Left ventricle myocardium inferior (tissue), 1 donor: ENCODE measurements at regions not wholly inside any gene's neighbourhood (a gene's known extent, or its start where the extent isn't known, plus 50 kb on each side); places are given as distances from the start of the nearest gene placed in this dataset.
A peak's percentile ranks its signal among the peaks of the same experiment; 100 is the strongest.
"Not testable (repeated sequence)": the region's sequence is repeated elsewhere in the genome, so short reads cannot be mapped to it uniquely, and the experiment has no call there.

Experiments used
- DNase-seq: peaks from one replicate; pipeline ENCODE4 v3.0.0-alpha.2; 2020
- H3K27ac ChIP-seq: fragments of 200-600 bp; replicated peaks from 2 replicates; pipeline ENCODE4 v1.8.0; 2021
- H3K27me3 ChIP-seq: fragments of 200-600 bp; 2 replicates; pipeline ENCODE4 v1.8.0; 2021; ENCODE audit warnings: low read depth
- H3K36me3 ChIP-seq: fragments of 200-600 bp; 2 replicates; pipeline ENCODE4 v1.8.0; 2021
- H3K4me1 ChIP-seq: fragments of 200-600 bp; 2 replicates; pipeline ENCODE4 v1.8.0; 2021
- H3K4me3 ChIP-seq: fragments of 200-600 bp; 2 replicates; pipeline ENCODE4 v1.8.0; 2021; ENCODE audit warnings: mild to moderate bottlenecking, moderate library complexity
- H3K9me3 ChIP-seq: fragments of 200-600 bp; replicated peaks from 2 replicates; pipeline ENCODE4 v1.8.0; 2021
- intact Hi-C: fragments of 100-400 bp; cut with micrococcal nuclease; formaldehyde crosslinking; loops from one replicate; pipeline ENCODE4 v1.11.0; 2022
- TF ChIP-seq, protein P1 (sequence below): fragments of 200-600 bp; IDR thresholded peaks from 2 replicates; pipeline ENCODE4 v1.8.0; 2021; ENCODE audit warnings: antibody characterized with exemption, mild to moderate bottlenecking, borderline replicate concordance
- donor health status: DM: no; HTN: yes; CAD: no; lungs with severe emphysema.

DNA sequence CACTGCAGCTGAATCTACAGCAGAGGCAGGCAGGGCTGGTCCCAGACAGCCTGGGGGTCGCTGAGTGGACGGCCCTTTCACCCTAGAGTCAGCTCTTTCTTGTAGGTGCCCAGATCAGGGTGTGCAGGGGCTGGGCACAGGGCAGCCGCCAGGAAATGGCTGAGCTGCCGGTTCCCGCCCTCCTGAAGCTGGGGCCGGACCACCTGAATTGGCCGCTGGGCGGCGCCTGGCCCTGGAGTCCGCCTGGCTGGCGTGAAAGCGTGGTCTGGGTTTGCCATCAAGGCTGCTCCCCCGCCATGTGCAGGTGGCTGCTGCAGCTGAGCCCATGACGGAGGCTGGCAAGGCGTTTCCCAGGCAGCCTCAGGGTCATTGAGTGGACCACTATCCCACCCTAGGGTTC is 85.7 kb downstream of the POTEM start:
- H3K4me3 ChIP-seq, H3K4me1 ChIP-seq, intact Hi-C loops, H3K27ac ChIP-seq, H3K36me3 ChIP-seq, H3K27me3 ChIP-seq, H3K9me3 ChIP-seq, DNase-seq: not testable (repeated sequence)

DNA sequence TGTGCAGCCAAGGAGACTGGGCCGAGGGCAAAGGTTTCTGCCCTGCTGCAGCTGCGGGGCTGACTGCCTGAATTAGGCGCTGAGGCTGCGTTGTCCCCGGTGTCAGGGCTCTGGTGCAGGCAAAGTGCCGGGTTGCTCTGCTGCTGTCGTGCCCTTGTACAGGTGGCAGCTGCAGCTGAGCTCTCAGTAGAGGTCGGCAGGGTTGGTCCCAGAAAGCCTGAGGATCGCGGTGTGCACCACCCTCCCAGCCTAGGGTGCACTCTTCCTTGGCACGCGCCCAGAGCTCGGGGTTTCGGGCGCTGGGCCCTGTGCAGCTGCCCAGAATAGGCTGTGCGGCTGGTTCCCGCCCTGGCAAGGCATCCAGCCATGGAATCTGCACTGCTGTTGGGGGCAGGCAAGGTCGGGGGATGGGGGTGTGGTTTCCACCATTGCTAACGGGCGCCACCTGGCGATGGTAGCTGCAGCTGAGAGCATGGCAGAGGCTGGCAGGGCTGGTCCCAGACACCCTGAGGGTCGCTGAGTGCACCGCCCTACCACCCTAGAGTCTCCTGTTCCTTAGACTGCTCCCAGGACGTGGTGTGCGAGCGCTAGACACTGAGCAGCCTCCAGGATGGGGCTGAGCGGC is 86.3 kb downstream of the POTEM start:
- intact Hi-C loops, H3K4me3 ChIP-seq, H3K9me3 ChIP-seq, H3K27ac ChIP-seq, H3K4me1 ChIP-seq, H3K36me3 ChIP-seq, DNase-seq, H3K27me3 ChIP-seq: not testable (repeated sequence)

DNA sequence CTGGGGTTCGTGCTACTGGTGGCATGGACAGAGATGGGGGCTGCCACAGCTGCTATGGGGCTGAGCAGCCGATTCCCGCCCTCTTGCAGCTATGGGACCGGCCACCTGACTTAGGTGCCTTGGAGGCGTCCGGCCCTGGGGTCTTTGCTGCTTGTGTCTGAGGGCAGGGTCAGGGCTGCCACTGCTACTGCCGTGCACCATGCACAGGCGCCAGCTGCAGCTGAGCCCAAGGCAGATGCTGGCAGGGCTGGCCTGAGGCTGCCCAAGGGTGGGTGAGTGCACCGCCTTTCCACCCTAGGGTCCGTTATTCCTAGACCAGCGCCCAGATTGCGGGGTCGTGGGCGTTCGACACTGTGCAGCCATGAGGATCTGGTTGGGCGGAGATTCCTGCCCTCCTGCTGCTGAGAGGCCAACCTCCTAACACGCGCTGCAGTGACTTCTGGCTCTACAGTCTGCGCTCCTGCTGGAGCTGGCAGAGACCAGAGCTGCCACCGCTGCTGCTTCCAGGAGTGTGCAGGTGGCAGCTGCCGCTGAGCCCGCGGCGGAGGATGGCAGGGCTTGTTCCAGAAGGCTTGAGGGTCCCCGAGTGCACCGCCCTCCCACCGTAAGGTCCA is 87.0 kb downstream of the POTEM start:
- H3K27ac ChIP-seq, DNase-seq, intact Hi-C loops, H3K4me3 ChIP-seq, H3K27me3 ChIP-seq, H3K4me1 ChIP-seq, H3K9me3 ChIP-seq, H3K36me3 ChIP-seq: not testable (repeated sequence)

DNA sequence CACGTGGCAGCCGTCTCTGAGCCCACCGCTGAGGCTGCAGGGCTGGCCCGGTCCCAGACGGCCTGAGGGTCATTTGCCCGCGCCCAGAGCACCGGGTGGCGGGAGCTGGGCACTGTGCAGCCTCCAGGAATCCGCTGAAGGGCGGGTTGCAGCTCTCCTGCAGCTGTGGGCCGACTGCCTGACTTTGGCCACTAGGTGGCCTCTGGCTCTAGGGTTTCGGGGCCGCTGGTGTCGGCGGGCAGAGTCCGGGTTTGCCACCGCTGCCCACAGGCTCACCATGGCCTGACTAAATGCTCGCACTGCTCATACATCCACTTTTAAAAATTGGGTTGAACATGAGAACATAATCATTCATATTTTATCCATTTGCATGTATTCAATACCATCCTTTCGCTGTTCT is 87.7 kb downstream of the POTEM start:
- H3K4me3 ChIP-seq, H3K27ac ChIP-seq, intact Hi-C loops, H3K27me3 ChIP-seq, H3K4me1 ChIP-seq, H3K36me3 ChIP-seq, H3K9me3 ChIP-seq, DNase-seq: not testable (repeated sequence)

DNA sequence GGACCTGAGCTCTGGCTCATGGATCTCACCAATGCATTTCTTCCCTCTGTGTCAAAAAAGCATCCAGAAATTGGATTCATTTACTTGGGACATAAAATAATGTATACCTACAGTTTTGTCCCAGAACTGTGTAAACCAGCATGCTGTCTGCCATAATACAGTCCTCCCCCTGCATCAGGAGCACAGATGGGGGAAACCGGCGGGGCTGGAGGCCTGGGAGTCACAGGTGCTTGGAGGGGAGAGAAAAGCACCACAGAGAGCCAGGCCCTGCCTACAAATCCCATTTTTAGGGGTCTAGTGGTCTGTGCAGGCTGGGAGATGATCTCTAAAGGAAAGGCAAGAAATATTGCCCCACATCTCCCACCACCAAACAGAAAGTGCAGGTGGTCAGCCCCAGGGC is 91.8 kb downstream of the POTEM start:
- H3K27ac ChIP-seq, H3K27me3 ChIP-seq, H3K9me3 ChIP-seq, intact Hi-C loops, DNase-seq, H3K36me3 ChIP-seq, H3K4me1 ChIP-seq, H3K4me3 ChIP-seq: not testable (repeated sequence)

DNA sequence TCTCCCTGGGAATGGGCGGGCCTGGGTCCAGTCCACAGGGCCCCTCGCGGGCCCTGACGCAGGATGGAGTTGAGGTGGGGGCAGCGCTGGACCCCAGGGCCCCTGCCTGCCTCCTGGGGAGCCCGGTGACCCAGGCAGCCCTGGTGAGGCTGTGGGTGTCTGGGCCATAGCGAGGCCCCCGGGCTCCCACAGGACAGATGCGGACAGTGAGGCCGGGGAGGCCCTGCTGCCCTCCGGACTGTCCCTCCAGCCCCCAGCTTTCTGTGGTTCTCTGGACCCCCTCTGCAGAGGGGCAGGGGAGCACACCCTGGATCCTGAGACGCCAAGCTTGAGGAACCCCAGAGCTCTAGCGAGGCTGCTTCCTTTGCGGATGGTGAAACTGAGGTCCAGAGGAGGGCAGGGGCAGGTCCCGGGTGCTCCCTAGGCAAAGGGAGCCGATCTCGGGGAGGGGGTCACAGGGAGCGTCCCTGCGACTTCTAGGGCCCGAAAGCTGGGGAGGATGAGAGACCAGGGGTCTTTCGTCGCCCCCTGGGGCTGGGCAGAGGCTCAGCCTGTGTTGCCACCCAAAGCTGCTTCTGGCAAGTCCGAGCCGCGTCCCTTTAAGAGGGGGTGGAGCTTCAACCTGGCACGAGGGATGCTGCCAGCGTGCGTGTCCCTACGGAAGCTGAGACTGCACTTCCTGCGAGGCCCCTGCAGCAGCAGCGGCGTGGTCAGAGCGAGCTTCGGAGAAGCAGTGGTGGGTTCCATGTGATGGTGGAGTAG is 94.6 kb downstream of the POTEM start:
- H3K27ac ChIP-seq, H3K27me3 ChIP-seq, H3K36me3 ChIP-seq, H3K4me3 ChIP-seq, H3K4me1 ChIP-seq, DNase-seq, H3K9me3 ChIP-seq, intact Hi-C loops: not testable (repeated sequence)

DNA sequence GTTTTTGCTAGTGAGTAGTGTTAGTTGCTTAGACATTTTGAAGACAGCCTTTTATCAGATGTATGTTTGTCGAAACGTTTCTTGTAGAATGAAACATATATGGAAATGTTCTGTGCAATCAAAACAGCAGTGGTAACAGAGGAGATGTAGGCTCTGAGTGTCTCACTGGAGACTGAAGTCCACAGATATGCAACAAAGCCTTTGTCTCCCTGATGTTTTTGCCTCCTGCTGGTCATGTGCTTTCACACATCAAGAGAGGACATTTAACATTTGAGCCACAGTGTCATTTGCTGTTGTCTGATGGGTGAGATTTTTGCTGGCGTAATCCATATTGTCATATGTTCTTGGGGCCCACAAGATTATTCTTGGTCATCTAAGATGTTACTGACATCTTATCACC is 101.7 kb downstream of the POTEM start:
- H3K9me3 ChIP-seq, intact Hi-C loops, DNase-seq, H3K4me1 ChIP-seq, H3K27me3 ChIP-seq, H3K27ac ChIP-seq, H3K36me3 ChIP-seq, H3K4me3 ChIP-seq: not testable (repeated sequence)

DNA sequence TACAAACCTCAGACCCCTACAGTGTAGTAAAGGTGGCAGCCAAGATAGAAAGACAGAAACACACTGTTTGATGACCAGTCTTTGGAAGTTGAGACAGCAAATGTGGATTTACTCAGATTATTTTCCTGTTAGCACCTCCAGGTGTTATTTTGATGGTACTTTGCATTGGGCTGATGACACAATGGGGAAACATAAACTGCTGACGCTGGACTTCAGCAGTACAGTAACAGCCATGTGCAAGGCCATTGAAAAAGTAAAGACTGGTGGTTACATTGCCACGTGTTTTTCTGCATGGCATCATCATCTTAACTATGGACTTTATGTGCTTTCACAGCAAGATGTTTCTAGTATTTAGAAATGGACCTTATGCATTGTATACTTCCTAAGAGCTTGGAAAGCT is 105.3 kb downstream of the POTEM start:
- intact Hi-C loops, H3K4me1 ChIP-seq, H3K4me3 ChIP-seq, H3K27me3 ChIP-seq, DNase-seq, H3K36me3 ChIP-seq, H3K27ac ChIP-seq, H3K9me3 ChIP-seq: not testable (repeated sequence)

DNA sequence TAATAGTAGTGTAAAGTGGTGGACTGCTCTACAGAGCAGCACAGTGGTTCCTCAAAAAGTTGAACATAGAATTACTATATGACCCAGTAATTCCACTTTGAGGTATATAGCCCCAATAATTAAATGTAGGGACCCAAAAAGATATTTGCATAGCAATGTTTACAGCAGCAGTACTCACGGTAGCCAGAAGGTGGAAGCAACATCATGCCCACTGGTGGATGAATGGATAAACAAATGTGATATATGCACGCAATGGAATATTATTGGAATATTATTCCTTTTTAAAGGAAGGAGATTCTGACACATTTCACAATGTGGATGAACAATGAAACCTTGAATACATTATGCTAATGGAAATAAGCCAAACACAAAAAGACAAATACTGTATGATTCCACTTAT is 121.4 kb downstream of the POTEM start:
- intact Hi-C loops, DNase-seq: not testable (repeated sequence)
- TF ChIP-seq, protein P1, sequence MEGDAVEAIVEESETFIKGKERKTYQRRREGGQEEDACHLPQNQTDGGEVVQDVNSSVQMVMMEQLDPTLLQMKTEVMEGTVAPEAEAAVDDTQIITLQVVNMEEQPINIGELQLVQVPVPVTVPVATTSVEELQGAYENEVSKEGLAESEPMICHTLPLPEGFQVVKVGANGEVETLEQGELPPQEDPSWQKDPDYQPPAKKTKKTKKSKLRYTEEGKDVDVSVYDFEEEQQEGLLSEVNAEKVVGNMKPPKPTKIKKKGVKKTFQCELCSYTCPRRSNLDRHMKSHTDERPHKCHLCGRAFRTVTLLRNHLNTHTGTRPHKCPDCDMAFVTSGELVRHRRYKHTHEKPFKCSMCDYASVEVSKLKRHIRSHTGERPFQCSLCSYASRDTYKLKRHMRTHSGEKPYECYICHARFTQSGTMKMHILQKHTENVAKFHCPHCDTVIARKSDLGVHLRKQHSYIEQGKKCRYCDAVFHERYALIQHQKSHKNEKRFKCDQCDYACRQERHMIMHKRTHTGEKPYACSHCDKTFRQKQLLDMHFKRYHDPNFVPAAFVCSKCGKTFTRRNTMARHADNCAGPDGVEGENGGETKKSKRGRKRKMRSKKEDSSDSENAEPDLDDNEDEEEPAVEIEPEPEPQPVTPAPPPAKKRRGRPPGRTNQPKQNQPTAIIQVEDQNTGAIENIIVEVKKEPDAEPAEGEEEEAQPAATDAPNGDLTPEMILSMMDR: peak; percentile 15

DNA sequence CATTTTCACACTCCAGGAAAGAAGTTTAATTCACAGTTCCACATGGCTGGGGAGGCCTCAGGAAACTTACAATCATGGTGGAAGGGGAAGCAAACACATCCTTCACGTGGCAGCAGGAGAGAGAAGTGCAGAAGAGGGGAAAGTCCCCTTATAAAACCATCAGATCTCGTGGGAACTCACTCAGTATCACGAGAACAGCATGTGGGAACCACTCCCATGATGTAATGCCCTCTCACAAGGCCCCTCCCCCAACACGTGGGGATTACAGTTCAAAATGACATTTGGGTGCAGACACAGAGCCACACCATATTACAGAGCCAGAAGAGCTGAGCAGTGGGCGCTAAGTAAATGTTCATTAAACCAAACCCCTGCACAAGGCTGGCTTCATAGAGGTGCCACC is 126.0 kb downstream of the POTEM start:
- DNase-seq, intact Hi-C loops, H3K36me3 ChIP-seq, H3K4me3 ChIP-seq, H3K4me1 ChIP-seq, H3K27ac ChIP-seq: not testable (repeated sequence)
- peaks cover 14% of the 10 kb centered on the region for H3K27me3 ChIP-seq
- H3K9me3 ChIP-seq: peaks cover 16% of the 10 kb centered on the region

More for the DNA sequence above, 121.4 kb downstream of the POTEM start:
- not testable (repeated sequence) for H3K4me3 ChIP-seq, H3K9me3 ChIP-seq, H3K4me1 ChIP-seq, H3K27ac ChIP-seq, H3K27me3 ChIP-seq, H3K36me3 ChIP-seq

DNA sequence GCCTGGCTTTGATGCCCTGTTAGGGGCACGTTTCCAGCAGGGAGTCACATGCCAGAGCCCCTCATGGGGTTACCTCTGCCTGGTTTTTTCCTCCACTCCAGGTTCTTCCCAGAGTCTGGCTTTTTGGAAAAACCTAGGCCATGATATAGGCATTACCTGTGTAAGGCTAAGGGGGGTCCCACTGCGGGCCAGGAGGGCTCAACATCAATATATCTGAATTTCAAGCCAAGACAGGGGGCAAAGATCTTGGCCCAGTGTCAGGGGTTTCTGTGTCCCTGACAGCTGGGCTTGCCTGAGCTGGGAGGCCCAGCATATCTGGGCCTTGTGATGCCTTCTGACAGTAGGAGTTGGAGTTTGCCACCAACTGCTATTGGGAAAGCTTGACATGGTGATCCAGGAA is 127.5 kb downstream of the POTEM start:
- DNase-seq: not testable (repeated sequence)

DNA sequence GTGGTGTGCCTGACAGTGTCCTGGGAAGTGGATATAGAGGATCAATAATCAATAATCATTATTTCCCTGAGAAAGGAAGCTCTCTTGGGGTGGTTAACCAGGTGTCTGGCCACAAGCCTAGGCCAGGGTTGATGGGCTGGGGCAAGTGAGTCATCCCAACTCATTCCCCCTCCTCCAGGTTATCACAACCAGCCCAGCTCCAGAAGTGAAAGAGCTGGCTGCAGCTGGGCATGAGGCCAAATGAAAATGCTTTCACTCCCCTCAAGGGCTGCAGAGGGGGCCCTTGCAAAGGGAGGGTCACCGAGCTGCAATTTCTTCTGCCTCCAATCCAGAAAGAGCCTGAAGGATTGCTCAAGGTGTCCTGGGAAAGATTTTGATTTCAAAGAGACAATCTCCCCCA is 127.9 kb downstream of the POTEM start:
- Histone ChIP-seq H3K27me3 (peaks cover 21% of the 10 kb centered on the region), H3K9me3 (peaks cover 27% of the 10 kb centered on the region)
- H3K4me1 ChIP-seq, H3K4me3 ChIP-seq, H3K27ac ChIP-seq, intact Hi-C loops, DNase-seq, H3K36me3 ChIP-seq: not testable (repeated sequence)

More for the DNA sequence above, 127.5 kb downstream of the POTEM start:
- H3K4me3 ChIP-seq, H3K36me3 ChIP-seq, H3K4me1 ChIP-seq, intact Hi-C loops, H3K27ac ChIP-seq: not testable (repeated sequence)
- peaks cover 27% of the 10 kb centered on the region for H3K9me3 ChIP-seq
- H3K27me3 ChIP-seq: peaks cover 21% of the 10 kb centered on the region

DNA sequence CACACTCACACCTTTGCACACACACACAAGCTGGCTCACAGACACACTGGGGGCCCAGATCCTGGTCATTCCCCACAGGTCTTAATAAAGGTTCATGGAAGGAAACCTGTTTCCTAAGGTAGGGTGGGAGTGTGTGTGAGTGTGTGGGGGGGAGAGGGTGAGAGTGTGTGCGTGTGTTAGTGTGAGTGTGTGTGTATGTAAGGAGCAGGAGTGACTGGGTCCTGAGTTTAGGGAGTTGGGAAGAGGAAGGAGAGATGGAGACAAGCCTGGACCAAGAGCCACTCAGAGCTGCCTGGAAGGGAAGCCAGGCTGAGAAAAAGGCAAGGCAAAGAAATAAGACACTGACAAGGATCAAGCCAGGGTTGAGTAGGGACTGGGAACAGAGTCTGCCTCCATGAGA is 129.2 kb downstream of the POTEM start:
- H3K4me3 ChIP-seq, DNase-seq, H3K4me1 ChIP-seq, intact Hi-C loops, H3K27ac ChIP-seq, H3K36me3 ChIP-seq: not testable (repeated sequence)
- peaks cover 21% of the 10 kb centered on the region for H3K27me3 ChIP-seq
- H3K9me3 ChIP-seq: peaks cover 27% of the 10 kb centered on the region
